Transverse colon (tissue), 3 donors: ENCODE measurements at regions not wholly inside any gene's neighbourhood (a gene's known extent, or its start where the extent isn't known, plus 50 kb on each side); places are given as distances from the start of the nearest gene placed in this dataset.

Experiments
- POLR2A ChIP-seq: fragments of 450-650 bp; IDR thresholded peaks from one replicate; pipeline ENCODE4 v1.6.1; 2016; ENCODE audit warnings: antibody characterized with exemption, mild to moderate bottlenecking, moderate library complexity
- POLR2AphosphoS5 ChIP-seq, 3 donors: sonication (generic); formaldehyde crosslinking; IDR thresholded peaks; one replicate each; pipeline ENCODE4 v1.6.1; 2016; ENCODE audit warnings: antibody characterized with exemption in 3 of 3

GRCh38 chr4:24330573-24330972 is 253.8 kb downstream of the DHX15 start:
- TF ChIP-seq POLR2A (no peak), POLR2AphosphoS5 (IDR thresholded peaks at IDR 0.05) (no peak)
